WTC11 (cell line): ENCODE measurements at regions not wholly inside any gene's neighbourhood (a gene's known extent, or its start where the extent isn't known, plus 50 kb on each side); places are given as distances from the start of the nearest gene placed in this dataset.

ENCODE experiments used
- ATAC-seq: fragments of 200-7000 bp; cut with Tn5 transposase; 2 replicates; pipeline ENCODE4 v1.10.0; 2021; ENCODE audit warnings: mild to moderate bottlenecking, moderate library complexity
- CTCF ChIA-PET: fragments of 300-600 bp; sonication (Branson Sonifier 250); formaldehyde crosslinking; loops from one replicate; lab custom pipeline; 2021; ENCODE audit warnings: antibody characterized with exemption; lab: Charles Lee
- POLR2A ChIA-PET: fragments of 350-600 bp; sonication (Branson Sonifier 250); formaldehyde crosslinking; loops from one replicate; lab custom pipeline; 2021; ENCODE audit warnings: antibody characterized with exemption; lab: Charles Lee
- DNase-seq: peaks from one replicate; pipeline ENCODE4 v3.0.0; 2021; ENCODE audit warnings: low spot score
- H3K27ac Mint-ChIP-seq: 2 replicates; pipeline ENCODE4 v1.8.0; 2021; ENCODE audit warnings: mixed read lengths
- H3K27me3 Mint-ChIP-seq: 2 replicates; pipeline ENCODE4 v1.8.0; 2021; ENCODE audit warnings: low read depth, mild to moderate bottlenecking, moderate library complexity, mixed read lengths
- H3K36me3 Mint-ChIP-seq: 2 replicates; pipeline ENCODE4 v1.8.0; 2021; ENCODE audit warnings: mixed read lengths
- H3K4me1 Mint-ChIP-seq: 2 replicates; pipeline ENCODE4 v1.8.0; 2022; ENCODE audit warnings: mixed read lengths
- H3K4me3 Mint-ChIP-seq: 2 replicates; pipeline ENCODE4 v1.8.0; 2021; ENCODE audit warnings: mild to moderate bottlenecking, moderate library complexity, mixed read lengths
- H3K9me3 Mint-ChIP-seq: 2 replicates; pipeline ENCODE4 v1.8.0; 2021; ENCODE audit warnings: mixed read lengths
- AFF4 ChIP-seq: sonication (generic); formaldehyde crosslinking; IDR thresholded peaks from 2 replicates; pipeline ENCODE4 v1.8.1; 2023; ENCODE audit warnings: mild to moderate bottlenecking, missing genetic modification reagents, borderline replicate concordance
- CDX4 ChIP-seq: fragments of 250-450 bp; sonication (Bioruptor Pico); IDR thresholded peaks from 2 replicates; pipeline ENCODE4 v1.9.0; 2021; ENCODE audit warnings: moderate library complexity, mild to moderate bottlenecking, inconsistent platforms, borderline replicate concordance
- EMX1 ChIP-seq: fragments of 250-450 bp; sonication (Bioruptor Pico); IDR thresholded peaks from 2 replicates; pipeline ENCODE4 v1.8.0; 2021; ENCODE audit warnings: mild to moderate bottlenecking
- ETV6 ChIP-seq: sonication (generic); formaldehyde crosslinking; IDR thresholded peaks from 2 replicates; pipeline ENCODE4 v1.8.1; 2022; ENCODE audit warnings: mild to moderate bottlenecking, missing genetic modification reagents
- FOXP1 ChIP-seq: sonication (generic); formaldehyde crosslinking; IDR thresholded peaks from 2 replicates; pipeline ENCODE4 v1.8.0; 2022; ENCODE audit warnings: missing genetic modification reagents, mild to moderate bottlenecking, moderate library complexity, borderline replicate concordance
- FOXP4 ChIP-seq: sonication (generic); formaldehyde crosslinking; IDR thresholded peaks from 2 replicates; pipeline ENCODE4 v1.8.0; 2022; ENCODE audit warnings: mild to moderate bottlenecking, missing genetic modification reagents
- GABPB1 ChIP-seq: sonication (generic); formaldehyde crosslinking; IDR thresholded peaks from 2 replicates; pipeline ENCODE4 v1.8.1; 2023; ENCODE audit warnings: mild to moderate bottlenecking, missing genetic modification reagents
- IRF1 ChIP-seq: sonication (generic); formaldehyde crosslinking; IDR thresholded peaks from 2 replicates; pipeline ENCODE4 v1.8.0; 2023; ENCODE audit warnings: missing genetic modification reagents
- OVOL2 ChIP-seq: fragments of 250-450 bp; sonication (Bioruptor Pico); IDR thresholded peaks from 2 replicates; pipeline ENCODE4 v1.9.0; 2021; ENCODE audit warnings: mild to moderate bottlenecking, borderline replicate concordance
- PRRX2 ChIP-seq: fragments of 250-450 bp; sonication (Bioruptor Pico); IDR thresholded peaks from 2 replicates; pipeline ENCODE4 v1.8.0; 2021; ENCODE audit warnings: mild to moderate bottlenecking
- TEAD1 ChIP-seq: sonication (generic); formaldehyde crosslinking; IDR thresholded peaks from 2 replicates; pipeline ENCODE4 v1.8.0; 2022; ENCODE audit warnings: mild to moderate bottlenecking, missing genetic modification reagents
- ZNF121 ChIP-seq: sonication (generic); formaldehyde crosslinking; IDR thresholded peaks from 2 replicates; pipeline ENCODE4 v1.8.0; 2023; ENCODE audit warnings: missing genetic modification reagents
- ZNF138 ChIP-seq: sonication (generic); formaldehyde crosslinking; conservative IDR thresholded peaks from 2 replicates; pipeline ENCODE4 v1.8.1; 2022; ENCODE audit warnings: mild to moderate bottlenecking, moderate library complexity, missing genetic modification reagents
- ZNF512 ChIP-seq: sonication (generic); formaldehyde crosslinking; IDR thresholded peaks from 2 replicates; pipeline ENCODE4 v1.8.1; 2022; ENCODE audit warnings: missing genetic modification reagents, borderline replicate concordance
- ZNF671 ChIP-seq: fragments of 250-450 bp; sonication (Bioruptor Pico); IDR thresholded peaks from 2 replicates; pipeline ENCODE4 v1.8.0; 2021; ENCODE audit warnings: mild to moderate bottlenecking

- ChIA-PET CTCF (no interaction called here), POLR2A (no interaction called here)
- Mint-ChIP-seq H3K4me1 (no peaks in the 10 kb centered on the region), H3K9me3 (peaks cover 78% of the 10 kb centered on the region), H3K4me3 (no peak overlapping the region), H3K36me3 (peaks cover 60% of the 10 kb centered on the region), H3K27me3 (peaks cover 10% of the 10 kb centered on the region), H3K27ac (no peak overlapping the region)
- DNase-seq (no peak), ATAC-seq (no peak)
- no peak for TF ChIP-seq ZNF671 (CRISPR knock-in tag)
- TF ChIP-seq CDX4 (CRISPR knock-in tag) = no peak
- no peak for TF ChIP-seq ZNF512
Measured at GRCh38 chr20:55186228-55186627, 710.8 kb downstream of the DOK5 start.

- CTCF ChIA-PET = no interaction called here
- peaks cover 4% of the 10 kb centered on the region; the same call in 1 of the 2 replicates for H3K27me3 Mint-ChIP-seq
- H3K27ac Mint-ChIP-seq = no peak overlapping the region
- H3K4me1 Mint-ChIP-seq = no peaks in the 10 kb centered on the region
- TF ChIP-seq OVOL2 (CRISPR knock-in tag) (no peak), AFF4 (CRISPR knock-in tag) (no peak)
- H3K9me3 Mint-ChIP-seq = peaks cover 62% of the 10 kb centered on the region
- POLR2A ChIA-PET = no interaction called here
- H3K36me3 Mint-ChIP-seq = peaks cover 54% of the 10 kb centered on the region
- ATAC-seq (no peak), DNase-seq (no peak)
- H3K4me3 Mint-ChIP-seq = no peak overlapping the region
Measured at GRCh38 chr20:55175081-55175480, 699.7 kb downstream of the DOK5 start.

- Mint-ChIP-seq H3K4me3 (no peak overlapping the region), H3K9me3 (peaks cover 62% of the 10 kb centered on the region), H3K36me3 (peaks cover 54% of the 10 kb centered on the region), H3K4me1 (no peaks in the 10 kb centered on the region), H3K27ac (no peak overlapping the region), H3K27me3 (peaks cover 4% of the 10 kb centered on the region; the same call in 1 of the 2 replicates)
- CTCF ChIA-PET = no interaction called here
- ATAC-seq = no peak
- POLR2A ChIA-PET = no interaction called here
- no peak for TF ChIP-seq PRRX2
- TF ChIP-seq FOXP4 (CRISPR knock-in tag) = no peak
- no peak for DNase-seq
Measured at GRCh38 chr20:55174635-55175034, 699.2 kb downstream of the DOK5 start.

GRCh38 chr20:55174172-55174571 is 698.8 kb downstream of the DOK5 start:
- POLR2A ChIA-PET = no interaction called here
- DNase-seq (no peak), ATAC-seq (no peak)
- CTCF ChIA-PET = no interaction called here
- no peak for TF ChIP-seq ETV6
- no peak for TF ChIP-seq GABPB1 (CRISPR knock-in tag)
- TF ChIP-seq ZNF121 (CRISPR knock-in tag) = no peak
- no peak for TF ChIP-seq IRF1 (CRISPR knock-in tag)
- no peak for TF ChIP-seq FOXP1 (CRISPR knock-in tag)
- no peak for TF ChIP-seq FOXP4 (CRISPR knock-in tag)
- no peak for TF ChIP-seq EMX1
- TF ChIP-seq ZNF138 (CRISPR knock-in tag) = no peak
- no peak for TF ChIP-seq TEAD1
- Mint-ChIP-seq H3K4me1 (no peaks in the 10 kb centered on the region), H3K4me3 (no peak overlapping the region), H3K36me3 (peaks cover 52% of the 10 kb centered on the region), H3K27me3 (peaks cover 4% of the 10 kb centered on the region; the same call in 1 of the 2 replicates), H3K9me3 (peaks cover 62% of the 10 kb centered on the region), H3K27ac (no peak overlapping the region)
